ENCODE measurements at regions not wholly inside any gene's neighbourhood (a gene's known extent, or its start where the extent isn't known, plus 50 kb on each side); places are given as distances from the start of the nearest gene placed in this dataset.

DNA sequence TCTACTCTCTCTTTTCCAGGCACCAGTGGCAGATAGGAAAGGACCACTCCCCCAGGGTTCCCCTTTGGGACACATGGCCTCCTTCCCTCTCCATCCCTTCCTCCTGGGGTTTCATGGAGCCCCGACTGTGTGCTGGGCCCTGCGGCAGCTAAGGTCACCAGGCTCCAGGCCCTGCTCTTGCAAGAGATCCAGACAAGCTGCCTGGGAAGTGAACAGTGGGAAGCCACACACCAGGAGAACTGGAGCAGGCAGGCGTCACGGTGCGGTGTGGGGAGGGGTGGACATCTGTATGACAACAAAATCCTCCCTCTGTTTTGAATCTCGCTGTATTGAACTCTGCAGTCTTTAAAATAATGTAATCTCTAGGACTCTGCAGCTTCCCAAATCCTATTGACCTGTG, 330.1 kb downstream of the UQCRFS1 start:
- no peaks in the 10 kb centered on the region for H3K4me1 ChIP-seq
- ATAC-seq (no peak), DNase-seq (no peak)
- TF ChIP-seq POLR2A (IDR thresholded peaks at IDR 0.05): no peak
- TF ChIP-seq, protein P1, sequence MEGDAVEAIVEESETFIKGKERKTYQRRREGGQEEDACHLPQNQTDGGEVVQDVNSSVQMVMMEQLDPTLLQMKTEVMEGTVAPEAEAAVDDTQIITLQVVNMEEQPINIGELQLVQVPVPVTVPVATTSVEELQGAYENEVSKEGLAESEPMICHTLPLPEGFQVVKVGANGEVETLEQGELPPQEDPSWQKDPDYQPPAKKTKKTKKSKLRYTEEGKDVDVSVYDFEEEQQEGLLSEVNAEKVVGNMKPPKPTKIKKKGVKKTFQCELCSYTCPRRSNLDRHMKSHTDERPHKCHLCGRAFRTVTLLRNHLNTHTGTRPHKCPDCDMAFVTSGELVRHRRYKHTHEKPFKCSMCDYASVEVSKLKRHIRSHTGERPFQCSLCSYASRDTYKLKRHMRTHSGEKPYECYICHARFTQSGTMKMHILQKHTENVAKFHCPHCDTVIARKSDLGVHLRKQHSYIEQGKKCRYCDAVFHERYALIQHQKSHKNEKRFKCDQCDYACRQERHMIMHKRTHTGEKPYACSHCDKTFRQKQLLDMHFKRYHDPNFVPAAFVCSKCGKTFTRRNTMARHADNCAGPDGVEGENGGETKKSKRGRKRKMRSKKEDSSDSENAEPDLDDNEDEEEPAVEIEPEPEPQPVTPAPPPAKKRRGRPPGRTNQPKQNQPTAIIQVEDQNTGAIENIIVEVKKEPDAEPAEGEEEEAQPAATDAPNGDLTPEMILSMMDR (IDR thresholded peaks at IDR 0.05): no peak
- no peak overlapping the region for H3K4me3 ChIP-seq
- no peaks in the 10 kb centered on the region for H3K27me3 ChIP-seq
- H3K36me3 ChIP-seq: no peaks in the 10 kb centered on the region
- H3K9me3 ChIP-seq: no peaks in the 10 kb centered on the region
- intact Hi-C loops (cut with DNase I): loop anchor here in 1 of 2 donors (10.0 kb wide), 1 partner anchor 148 kb away; no protein-coding TSS in a partner anchor
- WGBS (ENCODE audit: insufficient coverage, low coverage, low lambda C conversion rate, missing lambda C conversion rate): 50% methylated on average over 4 of the region's 6 CpGs
- no peak overlapping the region for H3K27ac ChIP-seq

DNA sequence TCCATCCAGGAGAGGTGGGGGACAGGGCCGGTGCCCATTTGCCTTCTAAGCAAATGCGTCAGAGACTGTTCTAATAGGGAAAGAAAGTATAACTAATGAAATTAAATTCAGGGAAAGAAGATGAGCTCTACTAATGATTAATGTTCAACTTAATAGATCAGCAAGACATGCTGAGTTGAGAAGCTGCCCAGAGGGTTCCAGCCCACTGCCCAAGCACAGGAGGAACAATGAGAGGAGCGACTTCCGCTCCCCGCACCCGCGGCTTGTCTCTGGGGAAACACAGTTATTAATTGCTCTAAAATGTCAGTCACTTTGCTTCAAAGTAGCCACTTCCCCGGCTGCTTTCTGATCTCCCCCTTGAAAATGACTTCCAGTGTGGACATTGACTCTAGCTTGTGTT, 331.3 kb downstream of the UQCRFS1 start:
- intact Hi-C loops (cut with DNase I): loop anchor here in 1 of 2 donors (10.0 kb wide), 1 partner anchor 147 kb away; no protein-coding TSS in a partner anchor
- Histone ChIP-seq H3K36me3 (no peaks in the 10 kb centered on the region), H3K4me1 (no peaks in the 10 kb centered on the region), H3K27ac (no peak overlapping the region), H3K9me3 (no peaks in the 10 kb centered on the region), H3K4me3 (no peak overlapping the region), H3K27me3 (no peaks in the 10 kb centered on the region)
- WGBS (ENCODE audit: insufficient coverage, low coverage, low lambda C conversion rate, missing lambda C conversion rate): 55% methylated on average over 2 of the region's 8 CpGs
- TF ChIP-seq POLR2A (IDR thresholded peaks at IDR 0.05): no peak
- TF ChIP-seq, protein P1 (IDR thresholded peaks at IDR 0.05): no peak
- DNase-seq (no peak), ATAC-seq (no peak)

- intact Hi-C loops (cut with DNase I): loop anchor here in 1 of 2 donors (10.0 kb wide), 1 partner anchor 146 kb away; no protein-coding TSS in a partner anchor
- 50% methylated on average over 9 of the region's 10 CpGs for WGBS (ENCODE audit: insufficient coverage, low coverage, low lambda C conversion rate, missing lambda C conversion rate)
- no peaks in the 10 kb centered on the region for H3K9me3 ChIP-seq
- H3K27ac ChIP-seq: no peak overlapping the region
- no peaks in the 10 kb centered on the region for H3K27me3 ChIP-seq
- TF ChIP-seq, protein P1 (IDR thresholded peaks at IDR 0.05): no peak
- no peak for TF ChIP-seq POLR2A (IDR thresholded peaks at IDR 0.05)
- DNase-seq: no peak
- H3K4me1 ChIP-seq: no peaks in the 10 kb centered on the region
- H3K36me3 ChIP-seq: no peaks in the 10 kb centered on the region
- no peak for ATAC-seq
- no peak overlapping the region for H3K4me3 ChIP-seq
Measured at GRCh38 chr19:28880735-28881401, 332.1 kb downstream of the UQCRFS1 start.

- TF ChIP-seq, protein P1 (IDR thresholded peaks at IDR 0.05): peak; percentile 64 to 75 (median 70)
- TF ChIP-seq POLR2A (IDR thresholded peaks at IDR 0.05): no peak
- ATAC-seq (peak; percentile 67 to 88 (median 76)), DNase-seq (peak; percentile 65 to 70 (median 67))
- no peaks in the 10 kb centered on the region for H3K4me1 ChIP-seq
- H3K27me3 ChIP-seq: no peaks in the 10 kb centered on the region
- intact Hi-C loops (cut with DNase I): loop anchor here in 1 of 2 donors (10.0 kb wide), 1 partner anchor 144 kb away; no protein-coding TSS in a partner anchor
- no peaks in the 10 kb centered on the region for H3K9me3 ChIP-seq
- H3K27ac ChIP-seq: no peak overlapping the region
- no peaks in the 10 kb centered on the region for H3K36me3 ChIP-seq
- WGBS (ENCODE audit: insufficient coverage, low coverage, low lambda C conversion rate, missing lambda C conversion rate): 27% methylated on average over 11 of the region's 11 CpGs
- H3K4me3 ChIP-seq: no peak overlapping the region
Measured at GRCh38 chr19:28878862-28879566, 333.9 kb downstream of the UQCRFS1 start.
